NCI-H69 (cell line): ENCODE measurements at regions not wholly inside any gene's neighbourhood (a gene's known extent, or its start where the extent isn't known, plus 50 kb on each side); places are given as distances from the start of the nearest gene placed in this dataset.

Source experiments
- DNase-seq: peaks from one replicate; lab custom pipeline; 2025; lab: John Stamatoyannopoulos, UW

GRCh38 chrX:39952989-39953388, 144.8 kb downstream of the BCOR start:
- peak; percentile 62 for DNase-seq

GRCh38 chrX:39953879-39954278, 143.9 kb downstream of the BCOR start:
- peak; percentile 90 for DNase-seq

- DNase-seq = peak; percentile 76
Measured at GRCh38 chrX:39954851-39955250, 142.9 kb downstream of the BCOR start.

GRCh38 chrX:39955625-39956024, 142.1 kb downstream of the BCOR start:
- peak; percentile 56 for DNase-seq

- no peak for DNase-seq
Measured at GRCh38 chrX:39956803-39957394, 140.9 kb downstream of the BCOR start.

GRCh38 chrX:39957816-39958566, 139.8 kb downstream of the BCOR start:
- no peak for DNase-seq

DNA sequence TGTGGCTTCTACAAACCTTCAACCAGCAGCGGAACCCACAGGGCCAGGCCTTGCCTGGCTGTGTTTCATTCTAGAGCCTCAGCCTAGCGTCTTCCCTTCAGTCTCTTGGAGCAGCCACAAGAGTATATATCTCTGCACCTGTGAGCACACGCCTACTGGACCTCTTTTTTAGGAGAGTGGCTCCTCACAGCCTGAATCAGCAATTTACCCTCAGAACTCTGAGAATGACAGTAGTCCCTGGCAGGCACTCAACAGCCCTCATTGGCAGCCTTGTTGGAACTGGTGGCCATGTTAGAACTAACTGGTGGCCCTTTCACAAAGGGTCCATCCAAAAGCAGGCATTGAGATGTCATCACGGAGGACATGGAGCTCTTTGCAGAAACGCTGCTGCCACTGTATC, 138.9 kb downstream of the BCOR start:
- DNase-seq = no peak

GRCh38 chrX:39960219-39960618, 137.5 kb downstream of the BCOR start:
- no peak for DNase-seq

DNA sequence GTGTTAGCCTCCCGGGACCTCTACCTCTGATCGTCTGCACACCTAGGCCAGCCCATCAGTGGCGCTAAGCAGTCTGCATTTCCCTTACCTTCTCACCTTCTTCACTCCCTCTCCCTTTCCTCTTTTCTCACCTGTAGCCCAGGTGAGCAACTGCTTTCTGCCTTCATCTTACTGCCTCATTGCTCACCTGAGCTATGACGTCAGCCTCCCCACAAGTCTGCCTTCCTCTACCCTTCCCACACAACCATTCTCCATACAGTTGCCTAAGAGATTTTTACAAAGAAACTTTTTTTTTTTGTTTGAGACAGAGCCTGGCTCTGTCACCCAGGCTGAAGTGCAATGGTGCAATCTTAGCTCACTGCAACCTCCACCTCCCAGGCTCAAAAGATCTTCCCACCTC, 136.3 kb downstream of the BCOR start:
- DNase-seq = no peak

- no peak for DNase-seq
Measured at GRCh38 chrX:39965051-39965573, 132.6 kb downstream of the BCOR start.

DNA sequence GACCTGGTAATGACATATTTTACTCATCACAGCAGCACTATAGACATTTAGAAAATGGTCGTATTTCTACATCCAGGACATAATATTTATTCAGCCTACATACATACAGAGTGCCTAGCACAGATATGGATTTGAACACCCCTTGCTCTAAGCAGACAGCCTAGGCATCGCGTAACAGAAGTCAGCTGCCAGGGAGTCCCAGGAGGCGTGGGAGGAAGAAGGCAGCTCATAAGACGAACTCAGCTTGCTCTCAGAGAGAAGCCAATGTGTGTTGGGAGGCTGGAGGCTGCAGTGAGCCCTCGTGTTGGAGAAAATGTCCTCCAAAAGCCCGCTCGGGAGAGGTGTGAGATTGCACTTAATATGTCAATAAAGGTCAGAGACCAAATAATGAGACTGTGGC, 131.6 kb downstream of the BCOR start:
- peak; percentile 5 for DNase-seq

DNA sequence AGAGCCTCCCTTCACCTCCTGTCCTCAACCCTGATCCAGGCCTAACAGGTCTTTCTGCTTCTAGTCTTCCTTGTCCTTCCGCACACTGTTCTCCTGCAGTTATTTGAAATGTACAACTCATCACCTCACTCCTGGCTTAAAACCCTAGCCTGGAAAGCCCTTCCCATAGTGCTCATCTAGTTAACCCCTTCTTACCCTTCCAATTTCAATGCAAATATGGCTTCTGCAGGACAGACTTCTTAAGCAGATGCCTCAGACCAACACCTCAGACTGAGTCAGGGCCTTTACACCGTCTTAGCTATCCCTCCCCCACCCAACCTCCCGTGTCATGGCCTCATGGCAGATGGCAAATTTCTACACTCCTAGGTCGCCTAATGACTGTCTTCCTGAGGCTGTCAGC, 130.4 kb downstream of the BCOR start:
- peak; percentile 6 for DNase-seq

GRCh38 chrX:39969099-39969818, 128.5 kb downstream of the BCOR start:
- peak; percentile 97 for DNase-seq

DNA sequence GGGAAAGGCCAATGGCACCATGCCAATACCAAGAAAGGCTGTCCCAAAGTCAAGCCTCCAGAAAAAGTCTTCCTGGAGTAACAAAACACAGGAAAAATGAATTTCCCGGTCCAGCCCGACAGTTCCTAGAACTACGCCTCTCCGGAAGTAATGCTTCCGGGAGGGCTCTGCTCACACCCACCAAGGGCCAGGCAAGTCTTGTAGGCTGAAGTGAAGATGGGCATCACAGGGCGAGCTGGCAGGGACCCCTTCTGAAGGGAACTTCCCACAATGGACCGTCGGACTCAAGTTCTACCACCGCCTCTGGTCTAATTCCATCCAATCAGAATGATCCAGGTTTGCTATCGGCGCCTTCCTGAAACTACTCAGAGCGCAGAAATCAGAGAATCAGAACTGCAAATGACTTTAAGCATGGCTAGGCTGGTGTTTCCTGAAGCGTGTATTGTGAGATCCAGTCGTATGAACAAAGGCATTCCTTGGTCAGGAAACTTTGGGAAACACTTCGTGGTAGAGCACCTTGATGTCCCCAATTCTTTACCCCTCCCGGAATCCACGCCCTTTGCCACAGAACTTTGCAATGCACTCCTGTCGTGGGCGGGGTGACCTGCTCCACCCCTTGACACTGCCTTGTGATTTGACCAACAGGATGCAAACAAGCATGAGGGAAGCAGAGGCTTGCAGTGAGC, 127.8 kb downstream of the BCOR start:
- DNase-seq = peak; percentile 16

DNA sequence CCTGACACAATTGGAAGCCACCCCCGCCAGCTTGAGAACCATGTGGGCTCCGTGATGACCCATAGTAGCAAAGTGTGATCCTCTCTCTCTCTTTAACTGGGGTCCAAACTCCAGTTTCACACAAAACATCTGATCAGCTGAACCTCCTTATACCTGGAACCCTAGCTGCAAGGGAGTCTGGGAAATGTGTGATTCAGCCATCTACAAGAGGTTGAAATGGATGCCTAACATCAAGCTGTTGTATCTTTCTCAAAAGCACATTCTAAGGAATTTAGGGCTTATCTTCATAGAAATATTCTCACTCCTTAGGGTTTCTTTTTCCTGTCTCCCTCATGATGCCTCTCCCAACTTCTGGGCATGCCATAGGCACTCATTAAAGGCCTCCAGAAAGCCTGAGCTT, 126.0 kb downstream of the BCOR start:
- DNase-seq = no peak

DNA sequence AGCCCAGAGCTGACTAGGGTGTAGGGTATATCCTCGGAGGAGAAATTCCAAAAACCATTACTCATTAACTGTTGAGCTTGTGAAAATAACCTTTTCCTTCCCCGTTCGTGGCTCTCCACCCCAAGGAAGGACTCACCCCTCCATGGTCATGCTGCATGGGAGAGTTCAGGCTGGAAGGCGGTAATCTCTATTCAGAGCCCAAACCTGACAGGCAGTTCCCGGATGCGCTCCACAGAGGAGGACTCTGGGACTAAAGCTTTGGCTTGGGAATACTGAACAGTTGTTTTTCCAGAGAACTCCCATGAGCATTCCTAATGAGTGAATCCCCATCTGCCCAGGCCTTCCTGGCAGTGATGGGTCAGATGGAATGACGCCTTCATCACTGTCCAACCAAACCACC, 125.4 kb downstream of the BCOR start:
- no peak for DNase-seq

GRCh38 chrX:39973810-39974209, 123.9 kb downstream of the BCOR start:
- DNase-seq = no peak

DNA sequence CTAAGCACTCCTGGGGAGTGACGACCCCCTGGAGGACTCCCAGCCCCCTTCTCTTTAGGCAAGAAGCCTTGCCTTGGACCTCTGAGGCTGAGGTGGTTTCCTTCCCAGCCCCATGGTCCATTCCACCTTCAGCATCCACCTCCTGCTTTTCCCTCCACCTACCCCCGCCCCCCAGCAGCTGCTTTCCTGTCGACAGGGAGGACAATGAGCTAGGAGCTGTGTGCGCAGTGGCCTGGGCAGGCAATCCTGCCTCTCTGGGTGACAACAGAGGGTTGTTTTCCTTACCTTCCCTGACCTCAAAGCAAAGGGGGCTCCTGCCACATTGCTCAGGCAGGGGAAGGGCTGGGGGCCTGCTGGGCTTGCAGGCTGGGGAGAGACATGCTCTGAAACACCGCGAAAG, 123.5 kb downstream of the BCOR start:
- DNase-seq = peak; percentile 68

DNA sequence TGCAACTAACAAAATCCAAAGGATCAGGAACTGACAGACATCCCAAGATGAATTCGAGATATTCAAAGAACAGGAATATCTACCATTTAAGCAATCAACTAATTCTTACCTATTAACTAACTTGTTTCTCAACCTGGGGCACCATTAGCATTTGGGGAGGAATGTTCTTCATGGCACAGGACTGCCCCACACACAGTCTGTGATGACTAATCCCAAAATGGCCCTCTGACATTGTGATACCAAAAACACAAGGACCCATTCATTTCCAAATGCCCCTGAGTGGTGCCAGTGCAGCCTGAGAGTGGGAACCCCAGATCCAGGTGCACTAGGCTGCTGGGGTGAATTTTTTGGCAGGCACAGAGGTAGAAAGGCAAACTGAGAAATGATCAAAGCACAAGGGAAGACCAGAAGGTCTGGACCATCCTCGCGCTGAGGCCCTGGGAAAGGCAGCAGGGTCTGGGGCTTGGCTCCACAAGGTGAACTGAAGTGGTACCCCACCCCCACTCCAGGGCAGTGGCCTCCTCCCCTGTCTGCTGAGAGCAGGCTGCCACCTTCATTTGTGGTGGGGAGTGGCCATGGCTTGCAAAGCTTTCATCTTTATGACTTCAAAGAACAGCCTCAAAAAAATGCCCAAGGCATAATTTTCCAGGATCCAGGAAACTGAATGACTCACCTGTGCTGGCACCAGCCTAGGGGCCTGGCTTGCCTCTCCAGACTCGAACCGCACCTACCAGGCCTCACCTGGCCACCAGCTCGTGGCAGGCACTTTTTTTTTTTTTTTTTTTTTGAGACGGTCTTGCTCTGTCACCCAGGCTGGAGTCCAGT, 122.4 kb downstream of the BCOR start:
- DNase-seq = peak; percentile 94

GRCh38 chrX:39981946-39982345, 115.8 kb downstream of the BCOR start:
- DNase-seq = no peak

DNA sequence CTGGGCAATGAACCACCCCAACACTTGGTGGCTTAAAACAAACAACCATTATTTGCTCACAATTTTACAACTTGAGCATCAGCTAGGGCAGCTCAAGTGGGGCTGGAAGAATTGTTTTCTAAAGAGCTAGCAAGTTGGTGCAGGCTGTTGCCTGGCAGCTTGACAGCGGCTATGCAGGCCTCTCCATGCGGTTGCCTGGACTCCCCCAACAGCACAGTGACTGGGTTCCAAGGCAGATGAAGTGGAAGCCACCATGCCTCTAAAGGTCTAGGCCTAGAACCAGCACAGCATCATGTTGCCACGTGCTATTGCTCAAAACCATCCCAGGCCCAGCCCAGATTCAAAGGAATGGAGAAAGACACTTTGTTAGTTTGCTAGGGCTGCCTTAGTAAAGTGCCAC, 114.8 kb downstream of the BCOR start:
- peak; percentile 21 for DNase-seq
